Kidney epithelial cell (primary cell): ENCODE measurements at regions not wholly inside any gene's neighbourhood (a gene's known extent, or its start where the extent isn't known, plus 50 kb on each side); places are given as distances from the start of the nearest gene placed in this dataset.

Experiments used
- DNase-seq: peaks from one replicate; pipeline ENCODE4 v3.0.0-alpha.2; 2010; ENCODE audit warnings: low read depth
- H3K27me3 ChIP-seq: 2 replicates; pipeline ENCODE4 v1.6.0; 2011; ENCODE audit warnings: low read length; ENCODE audit not compliant: control insufficient read depth, insufficient read depth
- H3K36me3 ChIP-seq: 2 replicates; pipeline ENCODE4 v1.5.1; 2011; ENCODE audit warnings: low read length; ENCODE audit not compliant: control insufficient read depth, insufficient read depth
- H3K4me3 ChIP-seq: 2 replicates; pipeline ENCODE4 v1.5.1; 2011; ENCODE audit warnings: low read depth, mild to moderate bottlenecking, control low read depth, low read length
- CTCF ChIP-seq: IDR thresholded peaks from 2 replicates; pipeline ENCODE4 v1.5.1; 2011; ENCODE audit warnings: mild to moderate bottlenecking, moderate library complexity, low read length, control low read depth, inconsistent platforms; ENCODE audit not compliant: insufficient read depth, poor library complexity, severe bottlenecking

GRCh38 chr2:16104949-16105668 is 164.8 kb downstream of the MYCN start:
- no peak for TF ChIP-seq CTCF
- no peak overlapping the region for H3K4me3 ChIP-seq
- H3K36me3 ChIP-seq: no peaks in the 10 kb centered on the region
- DNase-seq: no peak
- H3K27me3 ChIP-seq: no peaks in the 10 kb centered on the region

DNA sequence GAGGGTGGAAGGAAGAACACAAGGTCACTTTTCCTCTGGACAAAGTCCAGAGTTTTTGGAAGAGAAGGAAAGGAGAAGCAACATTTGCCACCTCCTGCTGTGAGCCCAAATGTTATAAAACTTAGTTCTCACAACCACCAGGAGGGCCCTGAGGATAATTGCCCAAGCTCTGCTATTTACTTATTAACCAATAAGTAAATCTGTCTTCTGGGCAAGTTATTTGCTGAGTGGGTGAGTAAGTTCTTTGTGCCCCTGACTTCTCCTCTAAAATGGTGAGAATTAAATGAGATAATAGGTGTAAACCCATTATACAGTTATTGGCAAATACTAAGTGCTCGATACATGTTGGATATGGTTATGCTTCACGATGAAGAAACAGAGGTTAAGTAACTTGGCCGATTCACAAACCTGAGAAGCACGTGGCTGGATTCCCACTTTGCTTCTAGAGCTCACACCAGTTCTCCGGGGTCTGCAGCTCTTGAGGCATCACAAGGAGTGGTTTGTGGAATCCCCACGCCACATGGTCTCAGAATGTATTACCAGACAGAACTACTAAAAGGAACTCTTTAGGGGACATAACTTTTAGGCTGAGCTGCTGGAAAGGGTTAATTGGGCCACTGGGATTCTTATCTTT is 164.1 kb downstream of the MYCN start:
- no peak for TF ChIP-seq CTCF
- Histone ChIP-seq H3K4me3 (no peak overlapping the region), H3K27me3 (no peaks in the 10 kb centered on the region), H3K36me3 (no peaks in the 10 kb centered on the region)
- no peak for DNase-seq

- Histone ChIP-seq H3K27me3 (no peaks in the 10 kb centered on the region), H3K4me3 (no peak overlapping the region), H3K36me3 (no peaks in the 10 kb centered on the region)
- TF ChIP-seq CTCF: no peak
- no peak for DNase-seq
Observed at GRCh38 chr2:16103614-16104314, 163.4 kb downstream of the MYCN start.

- Histone ChIP-seq H3K4me3 (no peak overlapping the region), H3K27me3 (no peaks in the 10 kb centered on the region), H3K36me3 (no peaks in the 10 kb centered on the region)
- DNase-seq: no peak
- no peak for TF ChIP-seq CTCF
Observed at GRCh38 chr2:16102976-16103380, 162.6 kb downstream of the MYCN start.

DNA sequence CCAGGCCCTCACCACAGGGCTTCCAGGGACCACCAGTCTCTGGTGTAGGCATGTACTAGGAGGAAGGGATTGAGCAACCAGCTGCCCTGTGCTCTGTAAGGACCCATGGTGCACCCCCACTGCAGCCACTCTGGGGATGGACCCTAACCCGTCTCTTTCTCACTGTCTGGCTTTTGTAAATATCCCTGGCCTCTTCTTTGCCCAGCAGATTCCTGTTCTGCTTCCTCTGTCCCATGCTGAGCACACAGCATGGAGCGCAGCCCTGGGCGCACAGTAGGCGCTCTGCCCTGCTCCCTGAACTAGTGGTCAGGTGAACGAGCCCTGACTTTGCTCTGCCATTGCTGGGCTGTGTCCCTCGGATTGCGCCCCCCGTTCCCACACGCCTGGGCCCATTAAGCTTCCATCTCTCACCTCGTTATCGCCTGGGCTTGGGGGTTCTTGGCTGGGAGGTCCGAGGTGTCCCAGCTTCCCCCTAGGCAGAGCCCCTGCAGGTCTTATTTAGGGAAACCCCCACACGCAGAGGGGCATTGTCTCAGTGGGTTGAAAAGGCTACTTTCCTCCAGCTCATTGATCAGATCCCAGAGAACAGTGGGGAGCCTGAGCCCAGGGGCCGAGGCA is 162.1 kb downstream of the MYCN start:
- no peak for DNase-seq
- no peaks in the 10 kb centered on the region for H3K27me3 ChIP-seq
- H3K36me3 ChIP-seq: no peaks in the 10 kb centered on the region
- TF ChIP-seq CTCF: no peak
- H3K4me3 ChIP-seq: no peak overlapping the region
